HEK293T (cell line): ENCODE measurements at regions not wholly inside any gene's neighbourhood (a gene's known extent, or its start where the extent isn't known, plus 50 kb on each side); places are given as distances from the start of the nearest gene placed in this dataset.

ENCODE experiments used
- BHLHE40 ChIP-seq: fragments of 450-650 bp; IDR thresholded peaks from 2 replicates; pipeline ENCODE4 v1.6.1; 2016; ENCODE audit warnings: mild to moderate bottlenecking, moderate library complexity, borderline replicate concordance
- FOXA1 ChIP-seq: fragments of 450-650 bp; IDR thresholded peaks from 2 replicates; pipeline ENCODE4 v1.6.1; 2016; ENCODE audit warnings: mild to moderate bottlenecking
- FOXK2 ChIP-seq: fragments of 450-650 bp; IDR thresholded peaks from 2 replicates; pipeline ENCODE4 v1.6.1; 2016; ENCODE audit warnings: mild to moderate bottlenecking
- PKNOX1 ChIP-seq: fragments of 450-650 bp; IDR thresholded peaks from 2 replicates; pipeline ENCODE4 v1.6.1; 2016
- SP1 ChIP-seq: fragments of 450-650 bp; IDR thresholded peaks from 2 replicates; pipeline ENCODE4 v1.6.1; 2017
- SUZ12 ChIP-seq: fragments of 450-650 bp; IDR thresholded peaks from 2 replicates; pipeline ENCODE4 v1.6.1; 2016; ENCODE audit warnings: mild to moderate bottlenecking
- ZNF384 ChIP-seq: fragments of 450-650 bp; IDR thresholded peaks from 2 replicates; pipeline ENCODE4 v1.6.1; 2016

GRCh38 chr12:94862421-94862820, 141.1 kb downstream of the NDUFA12 start:
- TF ChIP-seq SUZ12 (no peak), ZNF384 (no peak), BHLHE40 (no peak), FOXA1 (no peak), SP1 (no peak), PKNOX1 (no peak), FOXK2 (no peak)
